Common myeloid progenitor, CD34-positive (primary cell): ENCODE measurements at regions not wholly inside any gene's neighbourhood (a gene's known extent, or its start where the extent isn't known, plus 50 kb on each side); places are given as distances from the start of the nearest gene placed in this dataset.

ENCODE experiments used
- CTCF ChIA-PET: fragments of 350-600 bp; sonication (Branson Sonifier 250); formaldehyde crosslinking; loops from one replicate; lab custom pipeline; 2021; ENCODE audit warnings: antibody characterized with exemption; lab: Charles Lee
- POLR2A ChIA-PET: fragments of 350-600 bp; sonication (Branson Sonifier 250); formaldehyde crosslinking; loops from one replicate; lab custom pipeline; 2021; ENCODE audit warnings: antibody characterized with exemption; lab: Charles Lee
- DNase-seq, 3 donors: peaks; one replicate each; pipeline versions ENCODE4 v3.0.0 to v3.0.0-alpha.2; 2013
- H3K27ac ChIP-seq, 2 experiments: 1 replicate in 1 of 2; 2 replicates in 1 of 2; pipeline ENCODE4 v1.7.0; 2013; ENCODE audit warnings: inconsistent platforms in 2 of 2, low read length in 2 of 2, mild to moderate bottlenecking in 2 of 2, low read depth in 1 of 2, moderate library complexity in 1 of 2; ENCODE audit not compliant: severe bottlenecking in 2 of 2, insufficient read depth in 1 of 2, poor library complexity in 1 of 2
- H3K27me3 ChIP-seq, 5 experiments: replicated peaks in 2 of 5; 1 replicate in 3 of 5; 2 replicates in 2 of 5; pipeline versions ENCODE4 v1.6.1 to v1.7.0; 2013; ENCODE audit warnings: low read length in 4 of 5, mild to moderate bottlenecking in 2 of 5, moderate library complexity in 2 of 5, inconsistent platforms in 1 of 5; ENCODE audit not compliant: insufficient read depth in 5 of 5, control insufficient read depth in 4 of 5
- H3K36me3 ChIP-seq, 4 experiments: 1 replicate in 2 of 4; 2 replicates in 2 of 4; pipeline versions ENCODE4 v1.6.1 to v1.7.0; 2013; ENCODE audit warnings: low read length in 3 of 4, control low read depth in 1 of 4, mild to moderate bottlenecking in 1 of 4; ENCODE audit not compliant: control insufficient read depth in 4 of 4, insufficient read depth in 4 of 4
- H3K4me1 ChIP-seq, 4 experiments: 1 replicate in 3 of 4; 2 replicates in 1 of 4; pipeline versions ENCODE4 v1.6.1 to v1.7.1; 2013; ENCODE audit warnings: low read length in 3 of 4, mild to moderate bottlenecking in 3 of 4, control low read depth in 1 of 4, inconsistent platforms in 1 of 4, moderate library complexity in 1 of 4; ENCODE audit not compliant: control insufficient read depth in 4 of 4, insufficient read depth in 4 of 4; ENCODE audit errors: control extremely low read depth in 1 of 4
- H3K4me3 ChIP-seq, 7 experiments: 1 replicate in 4 of 7; 2 replicates in 3 of 7; pipeline versions ENCODE4 v1.5.1 to v1.7.0; 2013; ENCODE audit warnings: mild to moderate bottlenecking in 7 of 7, low read length in 6 of 7, moderate library complexity in 6 of 7, inconsistent platforms in 2 of 7, low read depth in 2 of 7, control low read depth in 1 of 7; ENCODE audit not compliant: insufficient read depth in 4 of 7, control insufficient read depth in 1 of 7; ENCODE audit errors: extremely low read depth in 1 of 7
- H3K9me3 ChIP-seq, 5 experiments: 1 replicate in 4 of 5; 2 replicates in 1 of 5; pipeline versions ENCODE4 v1.6.1 to v1.7.1; 2013; ENCODE audit warnings: low read length in 4 of 5, mild to moderate bottlenecking in 2 of 5, inconsistent platforms in 1 of 5, low read depth in 1 of 5, moderate library complexity in 1 of 5; ENCODE audit not compliant: control insufficient read depth in 4 of 5, insufficient read depth in 2 of 5; ENCODE audit errors: control extremely low read depth in 1 of 5
- WGBS: methylation state at CpG from one replicate; pipeline ENCODE4 v1.1.5; 2013; ENCODE audit not compliant: insufficient coverage; 5-methylcytosine and 5-hydroxymethylcytosine counted together

DNA sequence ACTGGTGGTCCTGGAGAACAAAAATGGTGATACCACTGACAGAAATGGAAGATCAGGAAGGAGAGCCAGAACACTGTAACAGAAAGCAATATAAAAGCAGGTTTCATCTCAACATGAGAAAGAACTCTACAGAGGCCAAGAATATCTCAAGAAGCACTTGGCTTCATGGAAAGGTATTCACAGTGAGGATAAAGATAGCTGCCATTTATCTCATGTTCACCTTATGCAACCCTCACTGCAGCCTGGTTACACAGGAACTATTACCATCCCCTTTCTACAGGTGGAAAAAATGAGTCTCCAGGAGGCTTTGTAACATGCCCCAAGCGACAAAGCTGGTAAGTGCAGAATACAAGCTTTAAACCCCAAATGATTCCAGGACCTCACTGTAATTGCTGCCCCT lies 606.1 kb upstream of the CADM1 start:
- H3K27ac ChIP-seq: no peak overlapping the region
- WGBS: 89% methylated on average over 1 of the region's 1 CpG
- H3K36me3 ChIP-seq: no peaks in the 10 kb centered on the region
- peaks cover 3 to 36% (median 5%) of the 10 kb centered on the region in 5 experiments for H3K27me3 ChIP-seq
- DNase-seq: no peak
- ChIA-PET CTCF (no interaction called here), POLR2A (no interaction called here)
- H3K4me3 ChIP-seq: no peak overlapping the region
- H3K9me3 ChIP-seq: peaks cover 0 to 11% (median 4%) of the 10 kb centered on the region in 5 experiments
- H3K4me1 ChIP-seq: no peaks in the 10 kb centered on the region

- peaks cover 3 to 40% (median 7%) of the 10 kb centered on the region in 5 experiments for H3K27me3 ChIP-seq
- H3K9me3 ChIP-seq: peaks cover 0 to 8% (median 3%) of the 10 kb centered on the region in 5 experiments
- H3K27ac ChIP-seq: no peak overlapping the region
- CTCF ChIA-PET: no interaction called here
- no peaks in the 10 kb centered on the region for H3K36me3 ChIP-seq
- 100% methylated on average over 4 of the region's 5 CpGs for WGBS
- H3K4me1 ChIP-seq: no peaks in the 10 kb centered on the region
- H3K4me3 ChIP-seq: no peak overlapping the region
- POLR2A ChIA-PET: no interaction called here
- no peak for DNase-seq
Measured at GRCh38 chr11:116109228-116109627, 605.0 kb upstream of the CADM1 start.

DNA sequence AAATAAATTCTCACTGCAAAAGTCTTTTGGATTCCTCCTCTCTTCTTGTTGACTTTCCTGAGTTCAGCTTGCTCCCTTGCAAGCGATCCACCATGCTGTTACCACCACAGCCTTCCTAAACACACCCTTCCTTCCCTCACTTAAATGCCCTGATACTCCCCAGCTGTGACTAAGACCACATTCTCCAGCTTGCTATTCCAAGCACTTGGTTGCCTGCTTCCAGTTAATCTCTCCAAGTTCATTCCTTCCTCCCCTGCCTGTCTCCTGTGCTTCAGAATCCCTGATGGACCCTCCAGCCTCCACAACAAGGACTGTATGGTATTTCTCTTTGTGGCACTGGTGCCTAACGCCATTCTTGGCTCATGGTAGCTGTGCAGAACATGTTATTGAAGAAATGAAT lies 603.9 kb upstream of the CADM1 start:
- DNase-seq: no peak
- peaks cover 0 to 2% (median 0%) of the 10 kb centered on the region in 5 experiments for H3K9me3 ChIP-seq
- WGBS: 73% methylated on average over 1 of the region's 2 CpGs
- no peak overlapping the region for H3K27ac ChIP-seq
- POLR2A ChIA-PET: no interaction called here
- H3K4me1 ChIP-seq: no peaks in the 10 kb centered on the region
- no peak overlapping the region for H3K4me3 ChIP-seq
- peaks cover 3 to 35% (median 7%) of the 10 kb centered on the region in 5 experiments for H3K27me3 ChIP-seq
- H3K36me3 ChIP-seq: no peaks in the 10 kb centered on the region
- CTCF ChIA-PET: no interaction called here

- CTCF ChIA-PET: no interaction called here
- H3K27me3 ChIP-seq: peaks cover 3 to 28% (median 4%) of the 10 kb centered on the region in 5 experiments
- no peak for DNase-seq
Measured at GRCh38 chr11:116107229-116107628, 603.0 kb upstream of the CADM1 start.

GRCh38 chr11:116104498-116105174 lies 600.4 kb upstream of the CADM1 start:
- Histone ChIP-seq H3K36me3 (no peaks in the 10 kb centered on the region), H3K4me1 (no peaks in the 10 kb centered on the region), H3K9me3 (no peaks in the 10 kb centered on the region), H3K4me3 (no peak overlapping the region), H3K27me3 (peaks cover 0 to 19% (median 0%) of the 10 kb centered on the region in 5 experiments), H3K27ac (no peak overlapping the region)
- ChIA-PET POLR2A (no interaction called here), CTCF (no interaction called here)
- WGBS: 60% methylated on average over 3 of the region's 4 CpGs
- DNase-seq: no peak

More at GRCh38 chr11:116107229-116107628, 603.0 kb upstream of the CADM1 start:
- POLR2A ChIA-PET: no interaction called here
- no peaks in the 10 kb centered on the region for H3K36me3 ChIP-seq
- no peak overlapping the region for H3K27ac ChIP-seq
- H3K4me3 ChIP-seq: no peak overlapping the region
- no peaks in the 10 kb centered on the region for H3K9me3 ChIP-seq
- H3K4me1 ChIP-seq: no peaks in the 10 kb centered on the region
- WGBS: 89% methylated on average over 3 of the region's 3 CpGs

DNA sequence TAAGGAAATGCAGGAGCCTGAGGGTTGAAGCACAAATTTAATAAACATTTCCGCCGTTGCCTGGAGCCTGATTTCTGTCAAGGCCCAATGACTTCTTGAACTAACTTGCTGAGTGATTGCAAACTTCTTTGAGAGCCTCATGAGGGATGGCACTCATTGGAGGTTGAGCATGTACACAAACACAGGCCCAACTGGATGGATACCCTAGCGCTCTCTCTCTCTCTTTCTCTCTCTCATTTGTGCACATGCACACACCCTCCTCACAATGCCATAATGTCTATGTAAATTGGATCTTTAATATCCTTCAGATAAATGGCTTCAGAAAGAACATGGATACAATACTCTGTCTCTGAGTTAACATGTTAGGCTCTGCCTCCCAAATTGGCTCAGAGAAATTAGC lies 597.7 kb upstream of the CADM1 start:
- WGBS: 96% methylated on average over 2 of the region's 3 CpGs
- CTCF ChIA-PET: no interaction called here
- no peak for DNase-seq

DNA sequence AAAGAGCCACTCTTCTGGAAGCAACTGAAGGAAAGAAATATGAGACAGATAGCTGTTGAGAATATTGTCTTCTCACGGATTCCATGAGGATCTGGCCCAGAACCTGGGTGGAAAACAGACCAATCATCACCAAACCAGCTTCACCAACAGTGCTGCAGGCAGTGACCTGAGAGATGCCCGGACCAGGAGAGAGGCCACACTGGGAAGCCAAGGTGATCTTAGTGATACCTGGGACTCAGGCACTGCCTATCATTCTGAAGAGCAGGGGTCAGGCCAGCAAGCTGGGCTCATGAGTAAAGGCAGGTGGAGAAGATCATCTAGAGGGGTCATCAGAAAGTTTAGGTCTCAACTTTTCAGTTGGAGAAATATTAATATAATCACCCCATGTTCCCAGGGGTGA lies 595.8 kb upstream of the CADM1 start:
- 100% methylated on average over 1 of the region's 2 CpGs for WGBS
- Histone ChIP-seq H3K9me3 (peaks cover 0 to 2% (median 0%) of the 10 kb centered on the region in 5 experiments), H3K36me3 (no peaks in the 10 kb centered on the region), H3K4me3 (no peak overlapping the region), H3K4me1 (no peaks in the 10 kb centered on the region), H3K27ac (no peak overlapping the region), H3K27me3 (peaks cover 0 to 27% (median 2%) of the 10 kb centered on the region in 5 experiments)
- CTCF ChIA-PET: no interaction called here
- DNase-seq: no peak
- POLR2A ChIA-PET: no interaction called here

More for the DNA sequence above, 597.7 kb upstream of the CADM1 start:
- POLR2A ChIA-PET: no interaction called here
- Histone ChIP-seq H3K4me3 (no peak overlapping the region), H3K4me1 (no peaks in the 10 kb centered on the region), H3K36me3 (no peaks in the 10 kb centered on the region), H3K27me3 (peaks cover 0 to 18% (median 2%) of the 10 kb centered on the region in 5 experiments), H3K27ac (no peak overlapping the region), H3K9me3 (no peaks in the 10 kb centered on the region)
